IMR-90 (cell line): ENCODE measurements at regions not wholly inside any gene's neighbourhood (a gene's known extent, or its start where the extent isn't known, plus 50 kb on each side); places are given as distances from the start of the nearest gene placed in this dataset.

ENCODE experiments used
- ATAC-seq: fragments of 200-7000 bp; cut with Tn5 transposase; 2 replicates; pipeline ENCODE4 v1.9.1; 2020; ENCODE audit warnings: low read depth, mild to moderate bottlenecking, moderate library complexity
- BruUV-seq: library from RNA; stranded (reverse); fragments of 400-500 nt; replicated peaks from 2 replicates; lab custom pipeline; 2021; lab: Mats Ljungman, UMichigan
- CTCF ChIA-PET: fragments of 300-600 bp; formaldehyde crosslinking; extraction: SDS; loops from one replicate; lab custom pipeline; 2021; ENCODE audit warnings: antibody characterized with exemption; lab: Yijun Ruan, JAX
- POLR2A ChIA-PET: fragments of 300-600 bp; sonication (Branson Sonifier 250); formaldehyde crosslinking; loops from one replicate; lab custom pipeline; 2022; ENCODE audit warnings: antibody characterized with exemption; ENCODE audit not compliant: unreplicated experiment; lab: Charles Lee
- DNase-seq: peaks from one replicate; pipeline ENCODE4 v3.0.0; 2013
- H2AFZ ChIP-seq: replicated peaks from 2 replicates; pipeline ENCODE3; 2013; ENCODE audit warnings: low read length, mild to moderate bottlenecking; ENCODE audit not compliant: poor library complexity
- H2AK5ac ChIP-seq: 2 replicates; pipeline ENCODE4 v1.6.1; 2013; ENCODE audit warnings: low read depth, low read length, inconsistent platforms
- H2AK9ac ChIP-seq: replicated peaks from 2 replicates; pipeline ENCODE3; 2013; ENCODE audit warnings: mild to moderate bottlenecking, low read depth, low read length, moderate library complexity; ENCODE audit not compliant: poor library complexity
- H2BK120ac ChIP-seq: 2 replicates; pipeline ENCODE4 v1.6.1; 2013; ENCODE audit warnings: low read depth, low read length, inconsistent platforms
- H2BK15ac ChIP-seq: 3 replicates; pipeline ENCODE4 v1.6.1; 2013; ENCODE audit warnings: low read depth, low read length, inconsistent platforms
- H2BK20ac ChIP-seq: 2 replicates; pipeline ENCODE4 v1.6.1; 2013; ENCODE audit warnings: low read depth, mild to moderate bottlenecking, inconsistent platforms, low read length, moderate library complexity
- H2BK5ac ChIP-seq: 2 replicates; pipeline ENCODE4 v1.6.1; 2013; ENCODE audit warnings: mild to moderate bottlenecking, low read depth, low read length, inconsistent platforms; ENCODE audit not compliant: poor library complexity, severe bottlenecking
- H3K14ac ChIP-seq: replicated peaks from 2 replicates; pipeline ENCODE4 v1.6.1; 2013; ENCODE audit warnings: low read depth, low read length, inconsistent platforms
- H3K18ac ChIP-seq: 2 replicates; pipeline ENCODE4 v1.6.1; 2013; ENCODE audit warnings: low read depth, low read length, control low read depth
- H3K23ac ChIP-seq: 2 replicates; pipeline ENCODE4 v1.6.1; 2013; ENCODE audit warnings: low read depth, low read length, inconsistent platforms
- H3K27ac ChIP-seq: 2 replicates; pipeline ENCODE4 v1.5.1; 2013; ENCODE audit warnings: mild to moderate bottlenecking, control low read depth, low read length; ENCODE audit not compliant: insufficient read depth
- H3K27me3 ChIP-seq: 2 replicates; pipeline ENCODE4 v1.6.1; 2013; ENCODE audit warnings: low read length; ENCODE audit not compliant: control insufficient read depth, insufficient read depth
- H3K36me3 ChIP-seq: 2 replicates; pipeline ENCODE4 v1.6.1; 2013; ENCODE audit warnings: low read length, mixed read lengths; ENCODE audit not compliant: control insufficient read depth, insufficient read depth
- H3K4ac ChIP-seq: 2 replicates; pipeline ENCODE4 v1.6.1; 2013; ENCODE audit warnings: low read depth, low read length, inconsistent platforms
- H3K4me1 ChIP-seq: 2 replicates; pipeline ENCODE4 v1.6.1; 2013; ENCODE audit warnings: low read length, mixed read lengths; ENCODE audit not compliant: control insufficient read depth, insufficient read depth
- H3K4me2 ChIP-seq: 2 replicates; pipeline ENCODE4 v1.6.1; 2013; ENCODE audit warnings: low read depth, mild to moderate bottlenecking, control low read depth, low read length, moderate library complexity
- H3K4me3 ChIP-seq: 2 replicates; pipeline ENCODE4 v1.5.1; 2013; ENCODE audit warnings: low read depth, mild to moderate bottlenecking, control low read depth, low read length, moderate library complexity; ENCODE audit not compliant: insufficient read depth
- H3K56ac ChIP-seq: 2 replicates; pipeline ENCODE4 v1.6.1; 2013; ENCODE audit warnings: low read length, inconsistent platforms; ENCODE audit not compliant: insufficient read depth; ENCODE audit errors: extremely low read depth
- H3K79me1 ChIP-seq, 2 experiments: 2 replicates each; pipeline ENCODE4 v1.6.1; 2013; ENCODE audit warnings: low read length in 2 of 2, inconsistent platforms in 1 of 2, low read depth in 1 of 2
- H3K9ac ChIP-seq: 2 replicates; pipeline ENCODE4 v1.6.1; 2013; ENCODE audit warnings: low read depth, low read length, control low read depth
- H3K9me1 ChIP-seq: 2 replicates; pipeline ENCODE4 v1.6.1; 2013; ENCODE audit warnings: low read length, inconsistent platforms; ENCODE audit not compliant: insufficient read depth
- H3K9me3 ChIP-seq: 2 replicates; pipeline ENCODE4 v1.6.1; 2013; ENCODE audit warnings: low read length; ENCODE audit not compliant: control insufficient read depth, insufficient read depth
- H4K20me1 ChIP-seq: 2 replicates; pipeline ENCODE4 v1.6.1; 2013; ENCODE audit warnings: low read length, inconsistent platforms; ENCODE audit not compliant: insufficient read depth
- H4K5ac ChIP-seq: 2 replicates; pipeline ENCODE4 v1.6.1; 2013; ENCODE audit warnings: mild to moderate bottlenecking, low read depth, low read length, control low read depth
- H4K8ac ChIP-seq, 2 experiments: 2 replicates each; pipeline ENCODE4 v1.6.1; 2013; ENCODE audit warnings: low read depth in 2 of 2, low read length in 2 of 2, control low read depth in 1 of 2, inconsistent platforms in 1 of 2
- H4K91ac ChIP-seq: 2 replicates; pipeline ENCODE4 v1.6.1; 2013; ENCODE audit warnings: low read depth, low read length, inconsistent platforms; ENCODE audit not compliant: insufficient read depth
- BHLHE40 ChIP-seq: fragments of 150-350 bp; IDR thresholded peaks from 2 replicates; pipeline ENCODE4 v1.6.1; 2016; ENCODE audit warnings: mild to moderate bottlenecking, low read depth, low read length
- CEBPB ChIP-seq: IDR thresholded peaks from 2 replicates; pipeline ENCODE4 v1.6.1; 2012; ENCODE audit warnings: low read depth, low read length, improper control_type of control experiment
- CHD1 ChIP-seq: IDR thresholded peaks from 2 replicates; pipeline ENCODE4 v1.6.1; 2012; ENCODE audit warnings: low read depth, low read length, improper control_type of control experiment
- FOS ChIP-seq: fragments of 150-350 bp; IDR thresholded peaks from 2 replicates; pipeline ENCODE4 v1.6.1; 2016; ENCODE audit warnings: low read depth, low read length
- MAFK ChIP-seq: IDR thresholded peaks from 2 replicates; pipeline ENCODE4 v1.6.1; 2012; ENCODE audit warnings: low read depth, low read length, improper control_type of control experiment
- MAZ ChIP-seq: IDR thresholded peaks from 2 replicates; pipeline ENCODE4 v1.6.1; 2012; ENCODE audit warnings: low read depth, mild to moderate bottlenecking, low read length, improper control_type of control experiment, moderate library complexity, borderline replicate concordance
- NFE2L2 ChIP-seq: fragments of 150-350 bp; IDR thresholded peaks from 2 replicates; pipeline ENCODE4 v1.6.1; 2016; ENCODE audit warnings: low read depth, mild to moderate bottlenecking, low read length
- POLR2A ChIP-seq: IDR thresholded peaks from 2 replicates; pipeline ENCODE4 v1.6.1; 2012; ENCODE audit warnings: mild to moderate bottlenecking, low read depth, low read length
- RFX5 ChIP-seq: IDR thresholded peaks from 2 replicates; pipeline ENCODE4 v1.8.0; 2012; ENCODE audit warnings: low read depth, mild to moderate bottlenecking, low read length, moderate library complexity
- USF2 ChIP-seq: fragments of 150-350 bp; IDR thresholded peaks from 2 replicates; pipeline ENCODE4 v1.6.1; 2017; ENCODE audit warnings: mild to moderate bottlenecking, antibody characterized with exemption, low read length, low read depth
- WGBS, 2 experiments: methylation state at CpG; one replicate each; pipeline versions ENCODE4 v1.1.5 to v1.1.7; 2013; ENCODE audit warnings: missing lambda C conversion rate in 2 of 2; ENCODE audit not compliant: insufficient read length in 1 of 2; ENCODE audit errors: extremely low coverage in 2 of 2; 5-methylcytosine and 5-hydroxymethylcytosine counted together
- dilution Hi-C: fragments of 300-500 bp; cut with HindIII; formaldehyde crosslinking; loops from one replicate; pipeline ENCODE4 v1.14.3; 2018; ENCODE audit warnings: low sequenced_read_pairs; ENCODE audit not compliant: unreplicated experiment
- in situ Hi-C: fragments of 300-500 bp; cut with MboI; formaldehyde crosslinking; loops from 3 replicates; pipeline ENCODE4 v1.14.3; 2019; ENCODE audit warnings: low sequenced_read_pairs, inconsistent platforms, mixed read lengths
- intact Hi-C: fragments of 100-400 bp; cut with micrococcal nuclease; formaldehyde crosslinking; loops from 2 replicates; pipeline ENCODE4 v1.10.0; 2022
- TF ChIP-seq, protein P1 (sequence below): fragments of 150-350 bp; IDR thresholded peaks from 2 replicates; pipeline ENCODE4 v1.6.1; 2016; ENCODE audit warnings: low read depth, mild to moderate bottlenecking, low read length, moderate library complexity, borderline replicate concordance
- TF ChIP-seq, protein P2 (sequence below): conservative IDR thresholded peaks from 2 replicates; pipeline ENCODE4 v1.5.1; 2012; ENCODE audit warnings: mild to moderate bottlenecking, low read depth, low read length, improper control_type of control experiment

- no peak overlapping the region for H2BK20ac ChIP-seq
- ChIA-PET CTCF (no interaction called here), POLR2A (no interaction called here)
- H2BK15ac ChIP-seq: no peak overlapping the region
- H3K18ac ChIP-seq: no peak overlapping the region
- H3K4me2 ChIP-seq: no peak overlapping the region
- H3K9me1 ChIP-seq: no peaks in the 10 kb centered on the region
- H3K23ac ChIP-seq: no peak overlapping the region
- no peak overlapping the region for H2AFZ ChIP-seq
- no peak overlapping the region for H2AK5ac ChIP-seq
- H3K79me1 ChIP-seq: no peaks in the 10 kb centered on the region
- dilution Hi-C loops: no loop called here
- in situ Hi-C loops: loop anchor here (25.0 kb wide), 1 partner anchor 1314 kb away; no protein-coding TSS in a partner anchor
- no peak overlapping the region for H3K9ac ChIP-seq
- no peak overlapping the region for H2BK5ac ChIP-seq
- H3K36me3 ChIP-seq: no peaks in the 10 kb centered on the region
- TF ChIP-seq CHD1 (no peak), BHLHE40 (no peak), MAFK (no peak), MAZ (no peak), CEBPB (no peak), USF2 (no peak), POLR2A (no peak), RFX5 (no peak), NFE2L2 (no peak), FOS (no peak)
- TF ChIP-seq, protein P1, sequence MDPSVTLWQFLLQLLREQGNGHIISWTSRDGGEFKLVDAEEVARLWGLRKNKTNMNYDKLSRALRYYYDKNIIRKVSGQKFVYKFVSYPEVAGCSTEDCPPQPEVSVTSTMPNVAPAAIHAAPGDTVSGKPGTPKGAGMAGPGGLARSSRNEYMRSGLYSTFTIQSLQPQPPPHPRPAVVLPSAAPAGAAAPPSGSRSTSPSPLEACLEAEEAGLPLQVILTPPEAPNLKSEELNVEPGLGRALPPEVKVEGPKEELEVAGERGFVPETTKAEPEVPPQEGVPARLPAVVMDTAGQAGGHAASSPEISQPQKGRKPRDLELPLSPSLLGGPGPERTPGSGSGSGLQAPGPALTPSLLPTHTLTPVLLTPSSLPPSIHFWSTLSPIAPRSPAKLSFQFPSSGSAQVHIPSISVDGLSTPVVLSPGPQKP: no peak
- TF ChIP-seq, protein P2, sequence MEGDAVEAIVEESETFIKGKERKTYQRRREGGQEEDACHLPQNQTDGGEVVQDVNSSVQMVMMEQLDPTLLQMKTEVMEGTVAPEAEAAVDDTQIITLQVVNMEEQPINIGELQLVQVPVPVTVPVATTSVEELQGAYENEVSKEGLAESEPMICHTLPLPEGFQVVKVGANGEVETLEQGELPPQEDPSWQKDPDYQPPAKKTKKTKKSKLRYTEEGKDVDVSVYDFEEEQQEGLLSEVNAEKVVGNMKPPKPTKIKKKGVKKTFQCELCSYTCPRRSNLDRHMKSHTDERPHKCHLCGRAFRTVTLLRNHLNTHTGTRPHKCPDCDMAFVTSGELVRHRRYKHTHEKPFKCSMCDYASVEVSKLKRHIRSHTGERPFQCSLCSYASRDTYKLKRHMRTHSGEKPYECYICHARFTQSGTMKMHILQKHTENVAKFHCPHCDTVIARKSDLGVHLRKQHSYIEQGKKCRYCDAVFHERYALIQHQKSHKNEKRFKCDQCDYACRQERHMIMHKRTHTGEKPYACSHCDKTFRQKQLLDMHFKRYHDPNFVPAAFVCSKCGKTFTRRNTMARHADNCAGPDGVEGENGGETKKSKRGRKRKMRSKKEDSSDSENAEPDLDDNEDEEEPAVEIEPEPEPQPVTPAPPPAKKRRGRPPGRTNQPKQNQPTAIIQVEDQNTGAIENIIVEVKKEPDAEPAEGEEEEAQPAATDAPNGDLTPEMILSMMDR: no peak
- intact Hi-C loops: no loop called here
- DNase-seq (no peak), ATAC-seq (no peak)
- H3K14ac ChIP-seq: no peak overlapping the region
- no peaks in the 10 kb centered on the region for H3K4me1 ChIP-seq
- no peak overlapping the region for H3K27ac ChIP-seq
- H3K4me3 ChIP-seq: no peak overlapping the region
- no peak overlapping the region for H2AK9ac ChIP-seq
- H3K56ac ChIP-seq: no peak overlapping the region
- no peaks in the 10 kb centered on the region for H3K9me3 ChIP-seq
- no peak overlapping the region for H3K4ac ChIP-seq
- no TSS peak for BruUV-seq
- H4K5ac ChIP-seq: no peak overlapping the region
- no peaks in the 10 kb centered on the region for H3K27me3 ChIP-seq
- H4K91ac ChIP-seq: no peak overlapping the region
- WGBS, 2 experiments: no CpG with 5 or more reads among the region's 2 CpGs
- no peaks in the 10 kb centered on the region for H4K20me1 ChIP-seq
- H2BK120ac ChIP-seq: no peak overlapping the region
- no peak overlapping the region for H4K8ac ChIP-seq
Observed at GRCh38 chr5:118775790-118776499, 212.4 kb downstream of the DTWD2 start.
